HEK293T (cell line): ENCODE measurements at regions not wholly inside any gene's neighbourhood (a gene's known extent, or its start where the extent isn't known, plus 50 kb on each side); places are given as distances from the start of the nearest gene placed in this dataset.

Experiments
- BHLHE40 ChIP-seq: fragments of 450-650 bp; IDR thresholded peaks from 2 replicates; pipeline ENCODE4 v1.6.1; 2016; ENCODE audit warnings: mild to moderate bottlenecking, moderate library complexity, borderline replicate concordance
- ELF4 ChIP-seq: fragments of 450-650 bp; IDR thresholded peaks from 2 replicates; pipeline ENCODE4 v1.6.1; 2017; ENCODE audit warnings: antibody characterized with exemption
- FOXK2 ChIP-seq: fragments of 450-650 bp; IDR thresholded peaks from 2 replicates; pipeline ENCODE4 v1.6.1; 2016; ENCODE audit warnings: mild to moderate bottlenecking
- FOXM1 ChIP-seq: fragments of 450-650 bp; IDR thresholded peaks from 2 replicates; pipeline ENCODE4 v1.6.1; 2017; ENCODE audit warnings: mild to moderate bottlenecking, borderline replicate concordance
- HDGF ChIP-seq: fragments of 450-650 bp; IDR thresholded peaks from 2 replicates; pipeline ENCODE4 v1.6.1; 2017; ENCODE audit warnings: antibody characterized with exemption, borderline replicate concordance
- SP1 ChIP-seq: fragments of 450-650 bp; IDR thresholded peaks from 2 replicates; pipeline ENCODE4 v1.6.1; 2017
- TARDBP ChIP-seq: fragments of 450-650 bp; IDR thresholded peaks from 2 replicates; pipeline ENCODE4 v1.6.1; 2016

DNA sequence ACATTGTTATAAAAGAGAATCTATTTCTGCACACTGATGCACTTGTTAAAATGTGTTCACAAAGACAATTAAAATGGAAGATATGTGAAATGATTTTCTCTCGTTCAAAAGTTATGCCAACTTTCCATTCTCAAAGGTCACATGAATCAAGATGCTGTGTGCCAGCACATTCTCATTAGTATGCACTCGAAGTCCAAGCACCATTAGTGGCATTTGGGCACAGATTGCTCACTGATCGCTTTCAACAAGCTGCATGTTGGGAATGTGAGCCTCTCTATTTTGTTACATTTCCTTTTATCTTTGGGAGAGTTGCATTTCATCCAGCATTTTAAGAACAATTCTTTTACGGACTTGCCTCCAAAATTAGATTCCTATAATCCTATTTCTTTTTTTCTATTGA lies 398.9 kb downstream of the FBXO15 start:
- TF ChIP-seq HDGF: no peak
- TF ChIP-seq FOXM1: no peak
- TF ChIP-seq SP1: no peak
- no peak for TF ChIP-seq BHLHE40
- no peak for TF ChIP-seq ELF4
- no peak for TF ChIP-seq TARDBP
- TF ChIP-seq FOXK2: no peak
